Astrocyte (in vitro differentiated cells and primary cell): ENCODE measurements at regions not wholly inside any gene's neighbourhood (a gene's known extent, or its start where the extent isn't known, plus 50 kb on each side); places are given as distances from the start of the nearest gene placed in this dataset.

Source experiments
- EZH2 ChIP-seq: IDR thresholded peaks from 2 replicates; pipeline ENCODE4 v1.6.1; 2012; ENCODE audit warnings: mild to moderate bottlenecking, low read length, inconsistent platforms; ENCODE audit not compliant: insufficient read depth
- TF ChIP-seq, protein P1 (sequence below): IDR thresholded peaks from 2 replicates; pipeline ENCODE4 v1.5.1; 2011; ENCODE audit warnings: low read depth, mild to moderate bottlenecking, inconsistent platforms, low read length, moderate library complexity; ENCODE audit not compliant: insufficient read depth

DNA sequence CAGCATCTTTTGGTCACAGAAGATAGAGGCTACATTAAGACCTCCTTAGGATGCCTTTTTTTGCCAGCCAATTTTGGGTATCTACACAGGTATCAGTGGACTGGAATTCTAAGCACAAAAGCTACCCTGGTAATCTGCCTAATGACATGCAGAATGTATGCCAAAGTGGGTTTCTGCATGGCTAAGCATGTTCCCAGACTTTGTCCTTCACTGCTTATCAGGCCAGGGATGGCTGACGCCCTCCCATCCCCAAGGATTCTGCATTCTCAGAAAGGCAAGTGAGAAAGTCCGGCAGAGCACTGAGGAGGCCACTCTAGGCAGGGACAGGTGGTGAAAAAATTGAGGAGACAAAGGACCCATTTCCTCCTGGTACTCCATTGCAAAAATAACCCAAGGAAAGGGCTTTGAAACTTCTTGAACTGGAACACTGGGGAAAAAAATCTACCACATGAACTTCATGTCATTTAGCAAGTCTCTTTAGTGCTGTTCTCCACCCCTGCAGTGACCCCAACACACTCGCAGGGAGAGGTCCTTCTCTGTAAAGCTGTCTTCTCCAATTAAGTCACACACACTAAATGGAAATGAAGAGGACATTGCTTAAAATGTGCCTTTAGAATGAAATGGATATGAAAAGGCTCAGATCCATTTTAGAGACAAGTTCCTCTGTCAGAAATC is 91.7 kb upstream of the MAX start:
- TF ChIP-seq, protein P1, sequence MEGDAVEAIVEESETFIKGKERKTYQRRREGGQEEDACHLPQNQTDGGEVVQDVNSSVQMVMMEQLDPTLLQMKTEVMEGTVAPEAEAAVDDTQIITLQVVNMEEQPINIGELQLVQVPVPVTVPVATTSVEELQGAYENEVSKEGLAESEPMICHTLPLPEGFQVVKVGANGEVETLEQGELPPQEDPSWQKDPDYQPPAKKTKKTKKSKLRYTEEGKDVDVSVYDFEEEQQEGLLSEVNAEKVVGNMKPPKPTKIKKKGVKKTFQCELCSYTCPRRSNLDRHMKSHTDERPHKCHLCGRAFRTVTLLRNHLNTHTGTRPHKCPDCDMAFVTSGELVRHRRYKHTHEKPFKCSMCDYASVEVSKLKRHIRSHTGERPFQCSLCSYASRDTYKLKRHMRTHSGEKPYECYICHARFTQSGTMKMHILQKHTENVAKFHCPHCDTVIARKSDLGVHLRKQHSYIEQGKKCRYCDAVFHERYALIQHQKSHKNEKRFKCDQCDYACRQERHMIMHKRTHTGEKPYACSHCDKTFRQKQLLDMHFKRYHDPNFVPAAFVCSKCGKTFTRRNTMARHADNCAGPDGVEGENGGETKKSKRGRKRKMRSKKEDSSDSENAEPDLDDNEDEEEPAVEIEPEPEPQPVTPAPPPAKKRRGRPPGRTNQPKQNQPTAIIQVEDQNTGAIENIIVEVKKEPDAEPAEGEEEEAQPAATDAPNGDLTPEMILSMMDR = no peak
- TF ChIP-seq EZH2 = no peak
